ENCODE measurements at regions not wholly inside any gene's neighbourhood (a gene's known extent, or its start where the extent isn't known, plus 50 kb on each side); places are given as distances from the start of the nearest gene placed in this dataset.
A peak's percentile ranks its signal among the peaks of the same experiment; 100 is the strongest.

DNA sequence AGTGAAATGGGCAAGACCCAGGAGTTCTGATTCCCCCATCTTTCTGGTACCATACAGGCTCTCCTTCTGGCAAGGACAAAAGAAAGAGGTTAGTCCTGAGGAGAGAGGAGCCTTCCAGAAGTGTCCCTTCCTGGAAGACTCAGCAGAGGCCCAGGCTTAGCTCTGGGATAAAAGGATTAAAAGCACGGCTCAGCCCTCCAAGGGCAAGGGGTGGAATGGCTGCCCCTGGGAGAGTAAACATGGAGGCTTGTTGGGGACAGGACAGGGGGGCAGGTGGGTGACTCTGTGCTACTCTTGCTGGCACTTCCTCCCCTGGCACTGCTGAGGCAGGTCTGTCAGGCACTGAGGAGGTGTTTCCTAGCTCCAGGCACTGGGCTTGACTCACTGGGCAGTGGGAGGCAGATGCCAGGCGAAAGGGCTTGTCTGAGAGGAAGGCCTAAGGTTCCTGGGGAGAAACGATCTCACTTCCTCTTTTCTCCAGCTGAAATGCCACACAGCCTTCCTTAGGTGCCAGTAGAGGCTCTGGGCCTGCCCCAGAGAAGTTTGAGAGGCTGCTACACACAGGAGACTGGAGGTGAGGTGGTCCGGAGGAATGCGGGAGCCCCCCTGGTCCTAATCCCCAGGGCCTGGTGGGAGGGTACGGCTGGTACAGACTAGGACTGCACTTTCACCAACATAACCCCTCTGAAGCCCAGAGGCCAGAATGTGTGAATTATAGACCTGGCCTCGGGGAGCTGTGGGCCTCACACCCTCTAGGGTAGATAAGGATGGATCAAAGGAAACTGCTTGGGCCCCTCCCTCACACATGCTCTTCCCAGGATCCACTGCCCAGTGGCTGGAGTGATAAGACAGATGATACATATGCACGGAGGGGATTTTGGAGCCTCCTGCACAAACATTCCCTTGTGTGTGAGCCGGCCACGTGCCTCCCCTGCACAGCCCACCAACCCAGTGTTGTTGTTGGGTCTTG is 63.2 kb upstream of the PODXL start:
- no peak for DNase-seq (ENCODE audit: low spot score)
- POLR2A ChIA-PET, result no interaction called here
- TF ChIP-seq, protein P1, sequence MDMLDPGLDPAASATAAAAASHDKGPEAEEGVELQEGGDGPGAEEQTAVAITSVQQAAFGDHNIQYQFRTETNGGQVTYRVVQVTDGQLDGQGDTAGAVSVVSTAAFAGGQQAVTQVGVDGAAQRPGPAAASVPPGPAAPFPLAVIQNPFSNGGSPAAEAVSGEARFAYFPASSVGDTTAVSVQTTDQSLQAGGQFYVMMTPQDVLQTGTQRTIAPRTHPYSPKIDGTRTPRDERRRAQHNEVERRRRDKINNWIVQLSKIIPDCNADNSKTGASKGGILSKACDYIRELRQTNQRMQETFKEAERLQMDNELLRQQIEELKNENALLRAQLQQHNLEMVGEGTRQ (CRISPR knock-in tag; IDR thresholded peaks at IDR 0.05), result no peak
- TF ChIP-seq, protein P2, sequence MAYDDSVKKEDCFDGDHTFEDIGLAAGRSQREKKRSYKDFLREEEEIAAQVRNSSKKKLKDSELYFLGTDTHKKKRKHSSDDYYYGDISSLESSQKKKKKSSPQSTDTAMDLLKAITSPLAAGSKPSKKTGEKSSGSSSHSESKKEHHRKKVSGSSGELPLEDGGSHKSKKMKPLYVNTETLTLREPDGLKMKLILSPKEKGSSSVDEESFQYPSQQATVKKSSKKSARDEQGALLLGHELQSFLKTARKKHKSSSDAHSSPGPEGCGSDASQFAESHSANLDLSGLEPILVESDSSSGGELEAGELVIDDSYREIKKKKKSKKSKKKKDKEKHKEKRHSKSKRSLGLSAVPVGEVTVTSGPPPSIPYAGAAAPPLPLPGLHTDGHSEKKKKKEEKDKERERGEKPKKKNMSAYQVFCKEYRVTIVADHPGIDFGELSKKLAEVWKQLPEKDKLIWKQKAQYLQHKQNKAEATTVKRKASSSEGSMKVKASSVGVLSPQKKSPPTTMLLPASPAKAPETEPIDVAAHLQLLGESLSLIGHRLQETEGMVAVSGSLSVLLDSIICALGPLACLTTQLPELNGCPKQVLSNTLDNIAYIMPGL (CRISPR knock-in tag; IDR thresholded peaks at IDR 0.05), result no peak
- TF ChIP-seq, protein P3, sequence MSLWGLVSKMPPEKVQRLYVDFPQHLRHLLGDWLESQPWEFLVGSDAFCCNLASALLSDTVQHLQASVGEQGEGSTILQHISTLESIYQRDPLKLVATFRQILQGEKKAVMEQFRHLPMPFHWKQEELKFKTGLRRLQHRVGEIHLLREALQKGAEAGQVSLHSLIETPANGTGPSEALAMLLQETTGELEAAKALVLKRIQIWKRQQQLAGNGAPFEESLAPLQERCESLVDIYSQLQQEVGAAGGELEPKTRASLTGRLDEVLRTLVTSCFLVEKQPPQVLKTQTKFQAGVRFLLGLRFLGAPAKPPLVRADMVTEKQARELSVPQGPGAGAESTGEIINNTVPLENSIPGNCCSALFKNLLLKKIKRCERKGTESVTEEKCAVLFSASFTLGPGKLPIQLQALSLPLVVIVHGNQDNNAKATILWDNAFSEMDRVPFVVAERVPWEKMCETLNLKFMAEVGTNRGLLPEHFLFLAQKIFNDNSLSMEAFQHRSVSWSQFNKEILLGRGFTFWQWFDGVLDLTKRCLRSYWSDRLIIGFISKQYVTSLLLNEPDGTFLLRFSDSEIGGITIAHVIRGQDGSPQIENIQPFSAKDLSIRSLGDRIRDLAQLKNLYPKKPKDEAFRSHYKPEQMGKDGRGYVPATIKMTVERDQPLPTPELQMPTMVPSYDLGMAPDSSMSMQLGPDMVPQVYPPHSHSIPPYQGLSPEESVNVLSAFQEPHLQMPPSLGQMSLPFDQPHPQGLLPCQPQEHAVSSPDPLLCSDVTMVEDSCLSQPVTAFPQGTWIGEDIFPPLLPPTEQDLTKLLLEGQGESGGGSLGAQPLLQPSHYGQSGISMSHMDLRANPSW (CRISPR knock-in tag; conservative IDR thresholded peaks at IDR 0.05; ENCODE audit: low read depth), result no peak
- TF ChIP-seq, protein P4, sequence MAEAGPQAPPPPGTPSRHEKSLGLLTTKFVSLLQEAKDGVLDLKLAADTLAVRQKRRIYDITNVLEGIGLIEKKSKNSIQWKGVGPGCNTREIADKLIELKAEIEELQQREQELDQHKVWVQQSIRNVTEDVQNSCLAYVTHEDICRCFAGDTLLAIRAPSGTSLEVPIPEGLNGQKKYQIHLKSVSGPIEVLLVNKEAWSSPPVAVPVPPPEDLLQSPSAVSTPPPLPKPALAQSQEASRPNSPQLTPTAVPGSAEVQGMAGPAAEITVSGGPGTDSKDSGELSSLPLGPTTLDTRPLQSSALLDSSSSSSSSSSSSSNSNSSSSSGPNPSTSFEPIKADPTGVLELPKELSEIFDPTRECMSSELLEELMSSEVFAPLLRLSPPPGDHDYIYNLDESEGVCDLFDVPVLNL (CRISPR knock-in tag; IDR thresholded peaks at IDR 0.05; ENCODE audit: borderline replicate concordance, low read depth), result no peak
- TF ChIP-seq FOXK1 (CRISPR knock-in tag; IDR thresholded peaks at IDR 0.05), result no peak
- CTCF ChIA-PET, result interaction anchor here (1.0 to 3.2 kb wide), 6 partner anchors 35 to 106 kb away, joined by 3 to 11 read pairs (median 6); no protein-coding TSS in a partner anchor
- Mint-ChIP-seq H3K9me3 (no peaks in the 10 kb centered on the region), H3K4me1 (peaks cover 59% of the 10 kb centered on the region), H3K4me3 (no peak overlapping the region), H3K27ac (0 out of 2 replicates have a peak overlapping the region, but pooled peaks have one; percentile 76), H3K36me3 (no peaks in the 10 kb centered on the region), H3K27me3 (ENCODE audit: low read depth) (peaks cover 14% of the 10 kb centered on the region)
- ATAC-seq, result no peak

DNA sequence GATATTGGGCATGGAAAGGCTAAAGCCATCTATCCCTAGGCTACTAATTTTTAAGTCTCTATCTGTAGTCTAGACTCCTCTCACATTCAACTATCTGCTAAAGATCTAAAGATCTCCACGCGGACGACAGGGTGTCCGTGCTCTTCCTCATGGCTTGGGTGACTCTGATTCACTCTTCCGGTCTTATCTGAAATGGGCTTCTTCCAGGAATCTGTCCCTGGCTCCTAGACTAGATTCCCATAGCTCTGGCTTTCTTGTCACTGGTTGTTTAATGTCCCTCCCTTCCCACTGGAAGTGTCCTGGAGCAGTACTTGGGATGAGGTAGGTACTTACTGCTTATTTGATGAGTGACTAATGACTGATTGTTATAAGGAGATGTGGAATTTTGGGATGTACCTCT is 62.0 kb upstream of the PODXL start:
- Mint-ChIP-seq H3K9me3 (no peaks in the 10 kb centered on the region), H3K4me3 (no peak overlapping the region), H3K4me1 (peaks cover 48% of the 10 kb centered on the region), H3K36me3 (no peaks in the 10 kb centered on the region), H3K27ac (peak overlapping the region; percentile 8; the same call in 1 of the 2 replicates), H3K27me3 (ENCODE audit: low read depth) (peaks cover 12% of the 10 kb centered on the region)
- ChIA-PET POLR2A (no interaction called here), CTCF (interaction anchor here (0.6 to 3.2 kb wide), 2 partner anchors 30 to 72 kb away, joined by 3 to 11 read pairs; no protein-coding TSS in a partner anchor)
- DNase-seq (ENCODE audit: low spot score) (no peak), ATAC-seq (no peak)
- TF ChIP-seq TP53 (CRISPR knock-in tag; IDR thresholded peaks at IDR 0.05), result no peak
- TF ChIP-seq, protein P5, sequence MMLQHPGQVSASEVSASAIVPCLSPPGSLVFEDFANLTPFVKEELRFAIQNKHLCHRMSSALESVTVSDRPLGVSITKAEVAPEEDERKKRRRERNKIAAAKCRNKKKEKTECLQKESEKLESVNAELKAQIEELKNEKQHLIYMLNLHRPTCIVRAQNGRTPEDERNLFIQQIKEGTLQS (CRISPR knock-in tag; conservative IDR thresholded peaks at IDR 0.05), result no peak

DNA sequence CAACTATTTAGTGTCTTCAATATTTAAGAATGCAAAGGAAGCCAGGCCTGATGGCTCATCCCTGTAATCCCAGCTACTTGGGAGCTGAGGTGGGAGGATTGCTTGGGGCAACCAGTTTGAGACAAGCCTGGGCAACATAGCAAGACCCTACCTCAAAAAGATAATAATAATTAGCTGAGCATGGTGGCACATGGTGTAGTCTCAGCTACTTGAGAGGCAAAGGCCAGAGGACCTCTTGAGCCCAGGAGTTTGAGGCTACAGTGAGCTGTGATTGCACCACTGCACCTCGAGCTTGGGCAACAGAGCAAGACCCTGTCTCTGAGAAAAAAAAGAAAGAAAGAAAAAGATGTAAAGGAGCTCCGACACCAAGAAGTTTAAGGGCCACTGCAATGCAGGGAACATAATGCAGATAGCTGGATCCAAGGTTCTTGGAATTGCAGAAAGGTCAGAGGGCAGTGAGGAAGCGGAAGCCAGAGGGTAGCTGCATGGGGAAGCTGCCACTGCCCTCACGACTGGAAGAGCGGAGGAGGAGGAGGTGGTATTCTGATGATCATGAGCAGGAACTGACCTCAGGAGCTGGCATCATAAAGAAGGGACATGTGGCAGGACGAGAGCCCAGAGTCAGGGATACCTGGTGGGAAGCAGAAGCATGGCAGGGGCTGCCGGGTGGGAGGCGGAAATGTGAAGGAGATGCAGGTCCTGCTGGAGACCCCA is 60.2 kb upstream of the PODXL start:
- H3K36me3 Mint-ChIP-seq, result no peaks in the 10 kb centered on the region
- POLR2A ChIA-PET, result interaction anchor here (0.6 kb wide), 1 partner anchor 8 kb away, joined by 12 read pairs; no protein-coding TSS in a partner anchor
- no peak overlapping the region for H3K27ac Mint-ChIP-seq
- no peak for ATAC-seq
- no peaks in the 10 kb centered on the region for H3K9me3 Mint-ChIP-seq
- H3K4me3 Mint-ChIP-seq, result no peak overlapping the region
- peaks cover 11% of the 10 kb centered on the region for H3K27me3 Mint-ChIP-seq (ENCODE audit: low read depth)
- peaks cover 45% of the 10 kb centered on the region for H3K4me1 Mint-ChIP-seq
- no peak for DNase-seq (ENCODE audit: low spot score)
- TF ChIP-seq, protein P6, sequence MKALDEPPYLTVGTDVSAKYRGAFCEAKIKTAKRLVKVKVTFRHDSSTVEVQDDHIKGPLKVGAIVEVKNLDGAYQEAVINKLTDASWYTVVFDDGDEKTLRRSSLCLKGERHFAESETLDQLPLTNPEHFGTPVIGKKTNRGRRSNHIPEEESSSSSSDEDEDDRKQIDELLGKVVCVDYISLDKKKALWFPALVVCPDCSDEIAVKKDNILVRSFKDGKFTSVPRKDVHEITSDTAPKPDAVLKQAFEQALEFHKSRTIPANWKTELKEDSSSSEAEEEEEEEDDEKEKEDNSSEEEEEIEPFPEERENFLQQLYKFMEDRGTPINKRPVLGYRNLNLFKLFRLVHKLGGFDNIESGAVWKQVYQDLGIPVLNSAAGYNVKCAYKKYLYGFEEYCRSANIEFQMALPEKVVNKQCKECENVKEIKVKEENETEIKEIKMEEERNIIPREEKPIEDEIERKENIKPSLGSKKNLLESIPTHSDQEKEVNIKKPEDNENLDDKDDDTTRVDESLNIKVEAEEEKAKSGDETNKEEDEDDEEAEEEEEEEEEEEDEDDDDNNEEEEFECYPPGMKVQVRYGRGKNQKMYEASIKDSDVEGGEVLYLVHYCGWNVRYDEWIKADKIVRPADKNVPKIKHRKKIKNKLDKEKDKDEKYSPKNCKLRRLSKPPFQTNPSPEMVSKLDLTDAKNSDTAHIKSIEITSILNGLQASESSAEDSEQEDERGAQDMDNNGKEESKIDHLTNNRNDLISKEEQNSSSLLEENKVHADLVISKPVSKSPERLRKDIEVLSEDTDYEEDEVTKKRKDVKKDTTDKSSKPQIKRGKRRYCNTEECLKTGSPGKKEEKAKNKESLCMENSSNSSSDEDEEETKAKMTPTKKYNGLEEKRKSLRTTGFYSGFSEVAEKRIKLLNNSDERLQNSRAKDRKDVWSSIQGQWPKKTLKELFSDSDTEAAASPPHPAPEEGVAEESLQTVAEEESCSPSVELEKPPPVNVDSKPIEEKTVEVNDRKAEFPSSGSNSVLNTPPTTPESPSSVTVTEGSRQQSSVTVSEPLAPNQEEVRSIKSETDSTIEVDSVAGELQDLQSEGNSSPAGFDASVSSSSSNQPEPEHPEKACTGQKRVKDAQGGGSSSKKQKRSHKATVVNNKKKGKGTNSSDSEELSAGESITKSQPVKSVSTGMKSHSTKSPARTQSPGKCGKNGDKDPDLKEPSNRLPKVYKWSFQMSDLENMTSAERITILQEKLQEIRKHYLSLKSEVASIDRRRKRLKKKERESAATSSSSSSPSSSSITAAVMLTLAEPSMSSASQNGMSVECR (CRISPR knock-in tag; IDR thresholded peaks at IDR 0.05; ENCODE audit: borderline replicate concordance), result no peak
- TF ChIP-seq ZNF121 (CRISPR knock-in tag; IDR thresholded peaks at IDR 0.05), result peak; percentile 96
- CTCF ChIA-PET, result interaction anchor here (1.2 to 3.2 kb wide), 4 partner anchors 8 to 70 kb away, joined by 3 to 11 read pairs (median 8); no protein-coding TSS in a partner anchor
